GM19324 (cell line): ENCODE measurements at regions not wholly inside any gene's neighbourhood (a gene's known extent, or its start where the extent isn't known, plus 50 kb on each side); places are given as distances from the start of the nearest gene placed in this dataset.

Source experiments
- ATAC-seq: cut with Tn5 transposase; IDR thresholded peaks from one replicate; pipeline ENCODE4 v1.9.1; 2021; ENCODE audit warnings: mild to moderate bottlenecking, moderate library complexity; ENCODE audit not compliant: unreplicated experiment, low FRiP score

GRCh38 chr2:122515731-122516290 lies 760.4 kb downstream of the TSN start:
- no peak for ATAC-seq

DNA sequence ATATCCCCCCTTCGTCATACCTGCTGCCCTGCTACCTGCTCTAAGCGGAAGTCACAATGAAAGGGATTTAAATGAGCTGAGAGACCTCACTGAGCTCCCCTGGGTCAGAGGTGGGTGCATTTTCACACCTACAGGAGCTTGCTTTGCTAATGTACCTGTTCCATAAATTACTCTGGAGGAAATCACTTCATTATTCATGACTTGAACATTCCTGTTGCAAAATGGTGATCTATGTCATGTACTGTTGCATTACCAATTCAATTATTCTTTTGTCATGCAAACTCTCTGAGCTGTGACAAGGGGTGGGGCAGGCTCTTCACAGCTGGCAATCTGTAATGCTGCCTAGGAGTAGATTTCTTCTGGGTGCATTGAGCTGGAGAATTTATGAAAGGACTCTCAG lies 761.3 kb downstream of the TSN start:
- ATAC-seq = no peak

DNA sequence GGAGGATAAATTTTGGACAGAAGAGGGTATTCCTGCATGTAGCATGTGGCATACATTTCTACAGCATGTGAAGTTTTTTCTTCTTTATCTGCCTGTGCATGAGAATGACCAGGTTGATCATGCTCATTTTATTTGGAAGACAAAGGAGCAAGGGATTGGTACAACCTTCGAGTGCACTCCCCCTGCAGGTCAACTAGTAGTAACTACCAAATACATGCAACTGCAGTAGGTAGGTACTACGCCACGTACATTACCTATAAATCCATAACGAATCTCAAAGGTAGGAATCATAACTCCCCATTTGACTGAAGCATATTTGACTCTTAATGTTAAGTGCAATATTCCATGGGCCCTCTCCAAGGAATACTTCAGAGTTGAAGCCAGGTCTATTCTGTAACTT lies 763.9 kb downstream of the TSN start:
- no peak for ATAC-seq

- ATAC-seq = no peak
Observed at GRCh38 chr2:122519821-122520611, 764.6 kb downstream of the TSN start.

GRCh38 chr2:122523143-122523542 lies 767.7 kb downstream of the TSN start:
- ATAC-seq = no peak

- ATAC-seq = no peak
Observed at GRCh38 chr2:122523981-122524380, 768.5 kb downstream of the TSN start.

DNA sequence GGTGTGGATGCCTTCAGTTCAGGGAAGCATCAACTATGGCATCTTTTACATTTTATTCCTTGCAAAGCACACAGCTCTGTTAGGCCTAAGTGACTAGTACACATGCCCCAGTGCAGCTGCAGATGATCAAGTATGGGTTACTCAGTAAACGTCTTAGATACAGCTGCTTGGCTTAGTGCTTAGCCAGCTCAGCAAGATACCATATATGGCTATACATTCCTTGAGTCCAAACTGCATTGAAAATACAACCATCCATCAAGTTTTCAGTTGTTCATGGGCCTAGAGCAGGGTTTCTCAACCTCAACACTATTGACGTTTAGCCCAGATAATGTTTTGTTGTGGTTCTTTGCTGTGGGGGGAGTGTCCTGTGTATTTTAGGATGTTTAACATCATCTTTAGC lies 769.9 kb downstream of the TSN start:
- no peak for ATAC-seq

DNA sequence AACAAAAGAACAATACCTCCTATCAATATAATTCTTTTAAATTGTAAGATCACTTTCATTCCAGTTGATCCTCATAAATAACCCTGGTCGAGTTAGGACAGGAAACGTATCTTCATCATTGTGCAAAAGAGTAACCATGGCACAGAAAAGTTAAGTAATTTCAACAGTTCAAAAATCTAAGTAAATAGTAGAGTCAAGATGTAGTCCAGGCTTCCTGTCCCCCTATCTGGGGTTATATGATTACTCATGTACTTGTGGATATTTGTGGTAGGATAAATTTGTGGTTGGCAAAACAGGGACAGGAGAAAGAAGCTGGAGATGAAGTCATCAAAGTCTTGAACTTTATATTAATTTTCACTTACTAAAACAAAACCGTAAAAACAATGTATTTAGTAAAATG lies 772.6 kb downstream of the TSN start:
- no peak for ATAC-seq

DNA sequence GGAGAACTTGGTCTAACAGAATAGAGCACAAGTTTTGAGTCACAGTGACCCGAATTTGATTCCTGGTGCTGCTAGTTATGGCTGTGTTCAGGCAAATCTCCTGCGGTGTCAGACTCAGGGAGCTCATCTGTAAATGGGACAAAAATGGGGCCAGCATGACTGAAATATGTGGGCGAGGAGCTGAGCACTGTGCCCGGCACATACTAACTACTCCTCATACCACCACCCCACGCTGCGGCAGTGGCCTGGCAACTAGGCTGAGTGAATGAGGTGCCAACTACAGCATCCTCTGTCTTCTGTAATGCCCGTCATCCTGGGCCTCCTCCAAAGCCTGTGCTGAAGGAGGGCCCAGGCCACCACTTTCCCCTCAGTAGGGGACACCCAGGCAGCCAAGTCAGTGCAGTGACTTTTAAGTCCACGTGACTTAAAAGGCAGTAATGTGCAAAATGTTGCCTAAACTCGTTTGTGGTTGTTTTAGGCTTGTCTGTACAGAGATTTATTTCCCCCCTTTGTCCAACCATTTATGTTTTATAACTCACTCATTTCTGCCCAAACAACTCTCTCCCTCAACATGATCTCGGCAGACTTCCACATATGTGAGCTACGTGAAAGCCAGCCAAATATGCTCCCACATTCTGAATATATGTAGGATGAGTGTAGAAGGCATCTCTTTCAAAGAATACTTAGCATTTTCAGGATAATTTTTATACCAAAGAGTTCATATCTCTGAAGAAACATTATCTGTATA lies 773.7 kb downstream of the TSN start:
- no peak for ATAC-seq

DNA sequence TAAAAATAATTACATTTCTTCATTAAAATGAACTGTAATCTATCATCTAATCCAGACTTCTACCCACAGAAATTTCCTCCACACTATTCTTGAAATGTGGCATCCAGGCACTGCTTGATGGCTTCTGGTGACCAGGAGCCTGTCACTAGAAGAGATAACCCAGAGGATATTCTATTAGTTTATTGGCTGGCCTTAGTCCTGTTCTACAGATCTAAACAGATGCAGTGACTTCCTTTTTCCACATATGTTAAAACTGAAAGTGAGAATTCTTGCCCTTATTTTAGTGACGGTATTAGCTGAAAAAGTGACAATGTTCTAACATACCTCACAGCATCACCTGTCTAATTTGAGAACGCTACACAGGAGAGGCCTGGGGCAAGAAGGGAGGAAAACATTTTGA lies 775.4 kb downstream of the TSN start:
- ATAC-seq = peak; percentile 81

- no peak for ATAC-seq
Observed at GRCh38 chr2:122531290-122532071, 776.0 kb downstream of the TSN start.

- ATAC-seq = no peak
Observed at GRCh38 chr2:122532072-122532344, 776.6 kb downstream of the TSN start.

GRCh38 chr2:122532481-122532880 lies 777.0 kb downstream of the TSN start:
- ATAC-seq = no peak

DNA sequence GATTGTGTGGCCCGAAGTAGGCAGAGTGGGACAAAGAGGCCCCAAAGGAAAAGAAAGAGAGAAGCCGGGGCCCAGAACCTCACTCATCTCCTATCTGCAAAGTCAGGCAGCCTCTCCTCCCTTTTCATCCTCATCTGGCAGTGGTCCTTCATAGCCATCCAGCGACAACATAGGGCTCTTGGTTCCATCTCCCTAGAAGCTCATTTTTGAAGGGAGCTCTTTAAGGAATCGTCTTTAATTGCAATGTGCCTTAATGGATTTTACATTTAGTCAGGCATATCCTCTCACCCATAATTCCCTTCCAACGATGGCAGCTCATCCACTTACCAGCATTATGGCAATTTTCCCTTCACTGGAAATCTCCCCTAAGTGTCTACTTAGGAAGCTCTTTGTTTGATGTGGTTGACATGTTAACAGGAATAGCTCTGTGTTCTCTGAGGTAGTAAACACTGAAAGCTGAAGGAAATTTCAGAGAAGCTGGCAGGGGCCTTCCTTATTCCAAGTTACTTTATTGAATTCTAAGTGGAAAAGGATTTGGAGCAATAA lies 780.6 kb downstream of the TSN start:
- ATAC-seq = no peak

GRCh38 chr2:122539311-122539710 lies 783.9 kb downstream of the TSN start:
- ATAC-seq = no peak

GRCh38 chr2:122539920-122540319 lies 784.5 kb downstream of the TSN start:
- no peak for ATAC-seq

- no peak for ATAC-seq
Observed at GRCh38 chr2:122542236-122542635, 786.8 kb downstream of the TSN start.

DNA sequence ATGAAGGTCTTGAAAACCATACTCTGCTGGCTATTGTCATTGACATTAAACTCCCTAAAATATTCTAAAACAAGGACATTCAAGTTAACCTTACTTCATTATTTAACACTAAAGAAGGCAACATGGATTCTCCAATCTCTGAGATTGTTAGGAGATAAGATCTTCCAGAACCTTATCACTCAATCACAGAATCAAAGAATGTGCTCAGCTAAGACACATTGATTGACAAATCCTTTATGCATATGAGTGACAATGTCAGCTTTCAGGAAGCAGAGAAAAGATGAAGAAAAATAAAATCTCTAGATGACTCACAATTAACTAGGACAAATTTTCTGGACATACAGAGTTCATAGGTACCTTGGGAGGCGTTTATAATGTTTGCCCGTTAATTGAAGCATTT lies 787.2 kb downstream of the TSN start:
- ATAC-seq = no peak

DNA sequence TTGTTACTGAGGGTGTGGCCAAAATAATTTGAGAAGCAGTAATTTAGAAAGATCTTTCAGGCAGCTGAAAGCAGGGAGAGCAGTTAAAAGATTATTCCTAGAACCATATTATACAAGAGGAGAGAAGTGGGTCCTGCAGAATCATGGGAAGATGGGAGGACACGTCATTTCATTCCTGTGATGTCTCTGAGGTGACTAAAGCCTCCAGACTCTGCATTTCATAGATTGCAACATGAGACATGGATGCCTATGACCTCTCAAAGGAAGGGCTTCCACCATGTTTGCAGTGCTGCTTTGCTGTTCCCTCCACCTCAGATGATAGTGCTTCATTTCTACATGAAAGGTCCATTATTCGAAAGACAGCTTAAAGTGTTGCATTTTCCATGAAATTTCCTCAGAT lies 788.4 kb downstream of the TSN start:
- ATAC-seq = no peak

DNA sequence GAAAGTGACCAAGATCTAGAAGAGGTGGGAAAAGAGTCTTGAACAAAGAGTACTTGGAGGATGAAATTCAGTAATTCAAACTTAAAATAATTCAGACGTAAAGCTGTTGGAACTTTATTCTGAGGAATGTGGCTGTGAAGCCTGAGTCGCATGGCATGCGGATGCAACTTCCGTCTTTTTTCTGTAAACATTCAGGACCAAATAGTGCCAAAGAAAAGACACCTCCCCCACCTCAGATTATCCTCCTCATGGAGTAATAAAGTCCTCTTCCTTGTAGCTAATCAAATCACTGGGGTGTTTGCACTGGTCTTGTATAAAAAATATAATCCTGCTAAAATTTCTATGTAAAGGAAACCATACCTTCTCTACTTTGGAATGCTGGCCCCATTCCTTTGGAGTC lies 790.4 kb downstream of the TSN start:
- ATAC-seq = no peak

DNA sequence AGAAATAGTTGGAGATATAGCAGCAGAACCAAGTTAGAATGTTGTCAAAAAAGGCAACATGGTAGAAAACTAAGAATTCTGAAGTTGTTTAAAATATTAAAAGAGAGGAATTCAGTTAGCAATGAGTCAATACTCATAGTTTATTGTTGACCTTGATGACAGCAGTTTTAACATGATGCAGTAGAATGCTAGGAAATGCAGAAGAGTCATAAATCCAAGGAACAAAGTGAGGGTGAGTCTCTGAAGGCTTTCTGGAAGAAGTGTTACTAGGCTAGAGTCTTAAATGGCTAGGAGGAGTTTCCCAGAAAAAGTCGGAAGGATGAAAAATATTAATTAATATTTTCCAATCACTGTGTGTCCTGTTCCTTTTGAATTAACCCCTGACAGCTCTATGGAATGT lies 807.3 kb downstream of the TSN start:
- ATAC-seq = no peak
